COLO668 (cell line): ENCODE measurements at regions not wholly inside any gene's neighbourhood (a gene's known extent, or its start where the extent isn't known, plus 50 kb on each side); places are given as distances from the start of the nearest gene placed in this dataset.
"Not testable (repeated sequence)": the region's sequence is repeated elsewhere in the genome, so short reads cannot be mapped to it uniquely, and the experiment has no call there.

Experiments
- DNase-seq: peaks from one replicate; lab custom pipeline; 2025; ENCODE audit not compliant: unreplicated experiment; lab: John Stamatoyannopoulos, UW

GRCh38 chr16:60419859-60420258 is 1616.4 kb downstream of the CDH8 start:
- no peak for DNase-seq

- no peak for DNase-seq
Measured at GRCh38 chr16:60414613-60415012, 1621.6 kb downstream of the CDH8 start.

GRCh38 chr16:60413969-60414368 is 1622.3 kb downstream of the CDH8 start:
- DNase-seq = no peak

- no peak for DNase-seq
Measured at GRCh38 chr16:60407606-60408005, 1628.6 kb downstream of the CDH8 start.

- no peak for DNase-seq
Measured at GRCh38 chr16:60407034-60407433, 1629.2 kb downstream of the CDH8 start.

- DNase-seq = no peak
Measured at GRCh38 chr16:60405286-60405685, 1631.0 kb downstream of the CDH8 start.

- no peak for DNase-seq
Measured at GRCh38 chr16:60404401-60404800, 1631.8 kb downstream of the CDH8 start.

- DNase-seq = not testable (repeated sequence)
Measured at GRCh38 chr16:60402941-60403340, 1633.3 kb downstream of the CDH8 start.

- no peak for DNase-seq
Measured at GRCh38 chr16:60392380-60392779, 1643.9 kb downstream of the CDH8 start.

GRCh38 chr16:60371591-60371990 is 1637.5 kb upstream of the GOT2 start:
- DNase-seq = no peak

- DNase-seq = no peak
Measured at GRCh38 chr16:60367739-60368138, 1633.6 kb upstream of the GOT2 start.

- DNase-seq = no peak
Measured at GRCh38 chr16:60363566-60363965, 1629.5 kb upstream of the GOT2 start.

- DNase-seq = not testable (repeated sequence)
Measured at GRCh38 chr16:60359866-60360265, 1625.8 kb upstream of the GOT2 start.

- DNase-seq = not testable (repeated sequence)
Measured at GRCh38 chr16:60359412-60359811, 1625.3 kb upstream of the GOT2 start.

- not testable (repeated sequence) for DNase-seq
Measured at GRCh38 chr16:60357876-60358522, 1623.9 kb upstream of the GOT2 start.

- DNase-seq = no peak
Measured at GRCh38 chr16:60346256-60346655, 1612.1 kb upstream of the GOT2 start.

GRCh38 chr16:60337671-60338070 is 1603.6 kb upstream of the GOT2 start:
- DNase-seq = no peak

GRCh38 chr16:60331168-60331567 is 1597.1 kb upstream of the GOT2 start:
- DNase-seq = no peak

- no peak for DNase-seq
Measured at GRCh38 chr16:60329108-60329507, 1595.0 kb upstream of the GOT2 start.

GRCh38 chr16:60328152-60328551 is 1594.0 kb upstream of the GOT2 start:
- DNase-seq = no peak

- DNase-seq = no peak
Measured at GRCh38 chr16:60318486-60318885, 1584.4 kb upstream of the GOT2 start.

- DNase-seq = no peak
Measured at GRCh38 chr16:60310846-60311445, 1576.8 kb upstream of the GOT2 start.

- DNase-seq = no peak
Measured at GRCh38 chr16:60304720-60305119, 1570.6 kb upstream of the GOT2 start.
